Calu3 (cell line): ENCODE measurements at regions not wholly inside any gene's neighbourhood (a gene's known extent, or its start where the extent isn't known, plus 50 kb on each side); places are given as distances from the start of the nearest gene placed in this dataset.

Experiments used
- BruUV-seq: library from RNA; stranded (reverse); fragments of 400-500 nt; replicated peaks from 2 replicates; lab custom pipeline; 2021; lab: Mats Ljungman, UMichigan
- CTCF ChIA-PET: fragments of 300-600 bp; sonication (Branson Sonifier 250); formaldehyde crosslinking; loops from one replicate; lab custom pipeline; 2022; ENCODE audit warnings: antibody characterized with exemption; lab: Charles Lee
- DNase-seq: peaks from one replicate; pipeline ENCODE4 v3.0.0; 2022
- H3K27ac Mint-ChIP-seq: one replicate; pipeline ENCODE4 v1.8.0; 2022; ENCODE audit warnings: mixed read lengths; ENCODE audit not compliant: unreplicated experiment
- H3K27me3 Mint-ChIP-seq: one replicate; pipeline ENCODE4 v1.8.0; 2022; ENCODE audit warnings: mixed read lengths; ENCODE audit not compliant: unreplicated experiment
- H3K36me3 Mint-ChIP-seq: one replicate; pipeline ENCODE4 v1.8.0; 2022; ENCODE audit warnings: mild to moderate bottlenecking, moderate library complexity, mixed read lengths; ENCODE audit not compliant: insufficient read depth, unreplicated experiment
- H3K4me1 Mint-ChIP-seq: one replicate; pipeline ENCODE4 v1.8.0; 2022; ENCODE audit warnings: mild to moderate bottlenecking, low read depth, mixed read lengths; ENCODE audit not compliant: unreplicated experiment
- H3K4me3 Mint-ChIP-seq: one replicate; pipeline ENCODE4 v1.8.0; 2022; ENCODE audit warnings: mild to moderate bottlenecking, low read depth, moderate library complexity, mixed read lengths; ENCODE audit not compliant: unreplicated experiment
- H3K9me3 Mint-ChIP-seq: one replicate; pipeline ENCODE4 v1.8.0; 2022; ENCODE audit warnings: low read depth, mixed read lengths; ENCODE audit not compliant: unreplicated experiment
- intact Hi-C: fragments of 100-400 bp; cut with micrococcal nuclease; formaldehyde crosslinking; loops from one replicate; pipeline ENCODE4 v1.10.0; 2022; ENCODE audit not compliant: unreplicated experiment
- TF ChIP-seq, protein P1 (sequence below): fragments of 200-600 bp; IDR thresholded peaks from one replicate; pipeline ENCODE4 v1.8.0; 2022; ENCODE audit warnings: antibody characterized with exemption; ENCODE audit not compliant: unreplicated experiment

DNA sequence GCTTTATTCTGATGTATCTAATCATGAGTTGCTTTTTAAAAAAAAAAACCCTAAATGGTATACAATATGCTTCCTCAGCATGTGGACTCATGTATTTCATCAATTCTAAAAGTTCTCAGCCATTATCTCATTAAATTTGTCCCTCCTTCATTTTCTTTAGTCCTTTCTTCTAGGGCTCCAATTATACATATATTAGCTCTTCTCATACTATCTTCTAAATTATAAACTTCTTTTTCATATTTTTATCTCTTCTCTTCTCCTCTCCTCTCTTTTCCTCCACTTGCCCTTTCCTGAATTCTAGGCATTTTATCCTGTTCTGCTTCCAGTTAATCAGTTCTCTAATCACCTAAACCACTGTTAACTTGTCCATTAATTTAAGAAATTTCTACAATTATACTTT, 55.0 kb upstream of the IL33 start:
- intact Hi-C loops: no loop called here
- BruUV-seq: no TSS peak

DNA sequence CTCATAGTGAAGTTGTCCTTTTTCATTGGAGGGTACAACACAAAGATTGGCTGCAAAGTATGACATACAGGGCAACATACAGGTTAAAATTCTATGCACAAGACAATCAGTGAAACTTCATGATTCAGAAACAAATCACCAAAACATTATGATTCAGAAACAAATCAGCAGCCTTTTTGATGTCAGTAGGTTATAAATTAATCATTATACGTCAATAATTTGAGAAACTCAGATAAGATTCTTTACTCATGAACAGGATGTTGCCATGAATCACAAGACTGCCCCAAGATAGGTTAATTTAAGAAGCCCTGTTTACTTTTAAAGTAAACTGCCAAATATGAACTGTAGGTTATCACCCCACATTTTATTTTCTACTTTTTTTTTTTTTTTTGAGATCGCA, 62.2 kb upstream of the IL33 start:
- no TSS peak for BruUV-seq
- Mint-ChIP-seq H3K36me3 (peaks cover 7% of the 10 kb centered on the region), H3K27me3 (no peaks in the 10 kb centered on the region), H3K27ac (peak overlapping the region; percentile 88), H3K4me3 (peak overlapping the region; percentile 46), H3K9me3 (peaks cover 3% of the 10 kb centered on the region), H3K4me1 (peaks cover 40% of the 10 kb centered on the region)
- DNase-seq: no peak
- TF ChIP-seq, protein P1, sequence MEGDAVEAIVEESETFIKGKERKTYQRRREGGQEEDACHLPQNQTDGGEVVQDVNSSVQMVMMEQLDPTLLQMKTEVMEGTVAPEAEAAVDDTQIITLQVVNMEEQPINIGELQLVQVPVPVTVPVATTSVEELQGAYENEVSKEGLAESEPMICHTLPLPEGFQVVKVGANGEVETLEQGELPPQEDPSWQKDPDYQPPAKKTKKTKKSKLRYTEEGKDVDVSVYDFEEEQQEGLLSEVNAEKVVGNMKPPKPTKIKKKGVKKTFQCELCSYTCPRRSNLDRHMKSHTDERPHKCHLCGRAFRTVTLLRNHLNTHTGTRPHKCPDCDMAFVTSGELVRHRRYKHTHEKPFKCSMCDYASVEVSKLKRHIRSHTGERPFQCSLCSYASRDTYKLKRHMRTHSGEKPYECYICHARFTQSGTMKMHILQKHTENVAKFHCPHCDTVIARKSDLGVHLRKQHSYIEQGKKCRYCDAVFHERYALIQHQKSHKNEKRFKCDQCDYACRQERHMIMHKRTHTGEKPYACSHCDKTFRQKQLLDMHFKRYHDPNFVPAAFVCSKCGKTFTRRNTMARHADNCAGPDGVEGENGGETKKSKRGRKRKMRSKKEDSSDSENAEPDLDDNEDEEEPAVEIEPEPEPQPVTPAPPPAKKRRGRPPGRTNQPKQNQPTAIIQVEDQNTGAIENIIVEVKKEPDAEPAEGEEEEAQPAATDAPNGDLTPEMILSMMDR: no peak
- CTCF ChIA-PET: interaction anchor here (0.7 kb wide), 1 partner anchor 35 kb away, joined by 4 read pairs; no protein-coding TSS in a partner anchor
- intact Hi-C loops: loop anchor here (5.0 kb wide), 2 partner anchors 96 to 149 kb away; no protein-coding TSS in a partner anchor

More for the DNA sequence above, 55.0 kb upstream of the IL33 start:
- TF ChIP-seq, protein P1: no peak
- Mint-ChIP-seq H3K27ac (no peak overlapping the region), H3K4me3 (no peak overlapping the region), H3K27me3 (no peaks in the 10 kb centered on the region), H3K4me1 (peaks cover 3% of the 10 kb centered on the region), H3K36me3 (no peaks in the 10 kb centered on the region), H3K9me3 (peaks cover 12% of the 10 kb centered on the region)
- DNase-seq: no peak
- CTCF ChIA-PET: no interaction called here

DNA sequence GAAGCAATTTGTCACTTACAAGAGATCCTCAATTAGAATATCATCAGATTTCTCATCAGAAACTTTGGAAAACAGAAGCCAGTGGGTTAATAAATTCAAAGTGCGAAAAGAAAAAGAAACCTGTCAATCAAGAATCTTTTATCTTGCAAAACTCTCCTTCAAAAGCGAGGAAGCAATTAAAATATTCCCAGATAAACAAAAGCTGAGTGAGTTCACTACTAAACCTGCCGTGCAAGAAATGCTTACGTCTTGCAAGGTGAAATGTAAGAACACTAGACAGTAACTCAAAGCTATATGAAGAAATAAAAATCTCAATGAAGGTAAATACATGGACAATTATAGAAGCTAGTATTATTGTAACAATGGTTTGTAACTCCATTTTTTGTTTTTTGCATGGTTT, 62.8 kb upstream of the IL33 start:
- CTCF ChIA-PET: interaction anchor here (0.7 kb wide), 1 partner anchor 10 kb away, joined by 3 read pairs; no protein-coding TSS in a partner anchor
- DNase-seq: no peak
- TF ChIP-seq, protein P1: no peak
- H3K4me1 Mint-ChIP-seq: peaks cover 42% of the 10 kb centered on the region
- intact Hi-C loops: loop anchor here (5.0 kb wide), 2 partner anchors 95 to 150 kb away; no protein-coding TSS in a partner anchor
- no peaks in the 10 kb centered on the region for H3K27me3 Mint-ChIP-seq
- peaks cover 3% of the 10 kb centered on the region for H3K9me3 Mint-ChIP-seq
- peaks cover 7% of the 10 kb centered on the region for H3K36me3 Mint-ChIP-seq
- no TSS peak for BruUV-seq
- peak overlapping the region; percentile 88 for H3K27ac Mint-ChIP-seq
- peak overlapping the region; percentile 46 for H3K4me3 Mint-ChIP-seq

DNA sequence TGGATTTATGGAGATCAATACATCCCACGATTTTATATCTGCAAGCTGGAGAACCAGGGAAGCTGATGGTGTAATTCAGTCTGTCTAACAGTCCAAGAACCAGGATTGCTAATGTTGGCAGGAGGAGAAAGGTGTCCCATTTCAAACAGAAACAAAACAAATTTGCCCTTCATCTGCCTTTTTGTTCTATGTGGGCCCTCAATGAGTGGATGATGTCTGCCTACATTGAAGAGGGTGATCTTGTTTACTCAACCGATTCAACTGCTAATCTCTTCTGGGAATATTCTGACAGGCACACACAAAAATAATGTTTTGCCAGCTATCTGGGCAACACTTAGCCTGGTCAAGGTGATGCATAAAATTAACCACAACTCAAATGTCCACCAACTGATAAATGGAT, 65.1 kb upstream of the IL33 start:
- CTCF ChIA-PET: no interaction called here
- Mint-ChIP-seq H3K36me3 (peaks cover 7% of the 10 kb centered on the region), H3K9me3 (peaks cover 5% of the 10 kb centered on the region), H3K27ac (no peak overlapping the region), H3K4me3 (no peak overlapping the region), H3K4me1 (peaks cover 48% of the 10 kb centered on the region), H3K27me3 (no peaks in the 10 kb centered on the region)
- no peak for DNase-seq
- intact Hi-C loops: loop anchor here (5.0 kb wide), 2 partner anchors 93 to 152 kb away; no protein-coding TSS in a partner anchor
- no TSS peak for BruUV-seq
- TF ChIP-seq, protein P1: no peak
